GM21576 (cell line): ENCODE measurements at regions not wholly inside any gene's neighbourhood (a gene's known extent, or its start where the extent isn't known, plus 50 kb on each side); places are given as distances from the start of the nearest gene placed in this dataset.

Experiments used
- ATAC-seq: cut with Tn5 transposase; IDR thresholded peaks from one replicate; pipeline ENCODE4 v1.9.1; 2021; ENCODE audit warnings: mild to moderate bottlenecking, moderate library complexity; ENCODE audit not compliant: unreplicated experiment

GRCh38 chr5:163772241-163772640 lies 266.8 kb downstream of the MAT2B start:
- no peak for ATAC-seq

GRCh38 chr5:163772644-163773043 lies 267.2 kb downstream of the MAT2B start:
- ATAC-seq: no peak

GRCh38 chr5:163773226-163773625 lies 267.8 kb downstream of the MAT2B start:
- ATAC-seq: no peak

DNA sequence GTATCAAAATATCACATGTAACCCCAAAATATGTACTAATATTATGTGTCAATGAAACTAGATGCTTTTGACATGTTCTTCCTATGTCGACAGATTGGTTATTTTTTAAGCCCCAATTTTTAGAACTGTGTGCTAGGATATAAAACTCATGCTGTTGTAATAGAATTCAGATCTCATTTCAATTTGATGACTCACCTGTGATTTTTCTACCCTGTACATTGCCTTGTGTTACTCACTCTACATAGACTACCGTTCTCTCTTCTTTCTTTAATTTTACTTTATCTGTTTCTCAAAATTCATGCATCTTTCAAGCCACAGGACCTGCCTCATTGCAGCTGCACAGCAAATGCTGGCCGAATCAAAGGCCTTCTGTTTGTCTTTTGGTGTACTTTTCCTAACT lies 284.5 kb downstream of the MAT2B start:
- no peak for ATAC-seq

DNA sequence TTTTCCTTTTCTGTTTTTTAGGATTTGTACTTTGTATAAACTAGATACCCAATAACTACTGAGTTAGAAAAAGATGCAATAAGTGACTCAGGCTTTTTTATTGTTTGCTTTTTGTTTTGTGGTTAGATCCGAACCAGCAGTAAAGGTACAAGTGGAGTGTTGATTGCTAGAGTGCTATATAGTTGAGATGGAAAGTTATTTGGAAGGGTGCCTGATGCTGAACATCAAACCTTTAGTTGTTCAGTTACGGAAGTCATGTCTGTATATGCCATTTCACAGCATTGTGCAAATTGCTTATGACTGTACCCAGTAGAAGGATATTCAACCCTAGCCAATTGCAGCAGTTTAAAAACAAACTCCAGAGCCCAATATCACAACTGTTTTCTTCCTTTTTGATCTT lies 285.1 kb downstream of the MAT2B start:
- no peak for ATAC-seq

- no peak for ATAC-seq
Observed at GRCh38 chr5:163794993-163795392, 289.6 kb downstream of the MAT2B start.

- no peak for ATAC-seq
Observed at GRCh38 chr5:163807781-163808180, 302.4 kb downstream of the MAT2B start.

DNA sequence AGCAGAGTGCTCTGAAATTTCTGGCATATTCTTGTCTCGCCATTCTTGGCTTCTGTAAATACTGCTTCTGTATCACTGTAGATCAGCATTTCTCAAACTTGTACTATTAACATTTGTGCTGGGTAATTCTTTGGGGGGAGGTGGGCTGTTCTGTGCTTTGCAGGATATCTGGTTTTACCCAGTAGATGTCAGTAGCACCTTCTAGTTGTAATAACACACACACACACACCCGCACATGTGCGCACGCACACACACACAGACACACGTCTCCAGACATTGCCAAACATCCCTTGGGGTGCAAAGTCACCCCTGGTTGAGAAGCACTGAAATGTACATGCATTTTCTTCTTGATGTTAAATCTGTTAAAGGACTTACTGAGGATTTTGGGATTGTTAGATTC lies 304.1 kb downstream of the MAT2B start:
- ATAC-seq: no peak

DNA sequence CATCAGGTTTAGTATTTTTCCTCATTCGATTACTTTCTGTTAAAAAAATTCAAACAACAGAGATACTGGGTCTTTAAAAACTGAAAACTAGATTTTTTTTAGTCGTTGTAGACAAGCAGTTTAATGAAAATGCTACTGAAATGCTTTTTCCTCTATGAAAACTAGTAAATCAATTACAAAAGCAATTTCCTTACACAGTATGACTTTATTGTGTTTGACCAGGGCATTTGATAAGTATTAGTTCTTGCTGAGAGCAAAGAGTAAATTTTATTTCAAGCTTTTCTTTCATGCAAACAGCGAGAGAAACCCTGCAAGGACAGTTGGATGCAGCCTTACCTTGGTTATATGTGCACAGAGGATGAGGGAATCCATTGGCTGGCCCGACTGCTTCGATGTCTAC lies 308.5 kb downstream of the MAT2B start:
- ATAC-seq: no peak

DNA sequence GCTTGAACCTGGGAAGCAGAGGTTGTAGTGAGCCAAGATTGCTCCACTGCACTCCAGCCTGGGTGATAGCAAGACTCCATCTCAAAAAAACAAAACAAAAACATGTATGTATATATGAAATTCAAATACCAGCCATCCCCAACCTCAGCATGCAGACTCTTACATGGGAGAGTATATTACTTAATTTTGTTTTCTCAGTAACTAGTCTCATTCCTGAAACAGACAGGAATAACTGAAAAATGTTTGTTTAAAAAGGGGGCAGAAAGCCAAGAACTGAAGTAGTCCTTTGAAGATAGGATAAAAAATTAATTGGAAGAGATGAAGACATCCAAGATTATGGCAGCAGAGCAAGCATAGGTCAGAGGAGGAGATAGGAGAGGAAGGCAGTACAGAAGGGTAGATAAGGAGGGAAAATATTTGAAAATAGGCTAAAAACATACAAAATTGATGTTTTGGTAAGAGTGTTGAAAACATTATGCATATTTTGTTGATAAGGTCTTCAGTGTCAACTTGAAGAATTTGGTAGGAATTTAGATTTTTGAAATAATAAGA lies 309.9 kb downstream of the MAT2B start:
- no peak for ATAC-seq

DNA sequence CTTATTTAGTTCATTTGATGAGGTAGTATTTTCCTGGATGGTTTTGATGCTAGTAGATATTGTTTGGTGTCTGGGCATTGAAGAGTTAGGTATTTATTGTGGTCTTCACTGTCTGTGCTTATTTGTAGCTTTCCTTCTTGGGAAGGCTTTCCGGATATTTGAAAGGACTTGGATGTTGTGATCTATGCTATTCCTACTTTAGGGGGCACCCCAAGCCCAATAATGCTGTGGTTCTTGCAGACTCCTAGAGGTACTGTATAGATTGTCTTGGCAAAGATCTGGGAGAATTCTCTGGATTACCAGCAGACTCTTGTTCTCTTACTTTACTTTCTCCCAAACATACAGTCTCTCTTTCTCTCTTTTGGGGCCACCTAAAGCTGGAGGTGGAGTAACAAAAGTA lies 315.7 kb downstream of the MAT2B start:
- no peak for ATAC-seq

- no peak for ATAC-seq
Observed at GRCh38 chr5:163822548-163822947, 317.1 kb downstream of the MAT2B start.

- no peak for ATAC-seq
Observed at GRCh38 chr5:163825661-163826060, 320.2 kb downstream of the MAT2B start.

DNA sequence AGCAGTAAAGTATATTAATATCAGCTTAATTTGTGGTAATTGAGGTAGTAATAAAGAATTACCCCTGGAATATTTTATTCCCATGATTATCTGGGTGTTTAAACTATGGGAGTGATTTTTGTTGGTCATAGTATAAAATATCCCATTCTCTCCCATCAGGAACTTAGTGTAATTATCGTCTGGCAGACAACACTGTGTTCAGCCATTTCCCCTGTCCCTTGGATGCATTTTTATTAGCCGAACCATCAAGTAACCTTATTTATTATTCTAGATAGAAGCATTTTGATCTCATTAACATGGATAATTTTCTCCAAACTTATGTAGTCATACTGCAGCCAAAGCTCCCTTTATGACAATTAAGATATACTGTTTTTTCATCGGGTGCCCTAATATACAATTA lies 320.8 kb downstream of the MAT2B start:
- no peak for ATAC-seq

GRCh38 chr5:163832155-163832554 lies 326.7 kb downstream of the MAT2B start:
- ATAC-seq: no peak

DNA sequence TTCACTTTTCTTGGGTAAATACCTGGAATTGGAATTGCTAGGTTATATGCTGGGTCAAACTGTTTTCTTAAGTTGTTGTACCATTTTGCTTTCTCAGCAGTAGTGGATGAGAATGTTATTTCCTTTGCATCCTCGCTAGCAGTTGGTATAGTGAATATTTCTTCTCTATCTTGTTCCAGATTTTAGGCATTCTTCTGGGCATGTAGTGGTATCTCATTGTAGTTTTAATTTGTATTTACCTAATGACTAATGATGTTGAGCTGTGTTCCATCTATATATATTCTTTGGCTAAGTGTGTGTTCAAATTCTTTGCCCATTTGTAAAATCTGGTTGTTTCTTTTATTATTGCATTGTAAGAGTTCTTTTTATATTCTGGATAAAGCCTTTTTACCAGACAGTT lies 333.3 kb downstream of the MAT2B start:
- ATAC-seq: no peak

GRCh38 chr5:163846512-163846911 lies 341.1 kb downstream of the MAT2B start:
- ATAC-seq: no peak

- no peak for ATAC-seq
Observed at GRCh38 chr5:163855754-163856153, 350.3 kb downstream of the MAT2B start.

DNA sequence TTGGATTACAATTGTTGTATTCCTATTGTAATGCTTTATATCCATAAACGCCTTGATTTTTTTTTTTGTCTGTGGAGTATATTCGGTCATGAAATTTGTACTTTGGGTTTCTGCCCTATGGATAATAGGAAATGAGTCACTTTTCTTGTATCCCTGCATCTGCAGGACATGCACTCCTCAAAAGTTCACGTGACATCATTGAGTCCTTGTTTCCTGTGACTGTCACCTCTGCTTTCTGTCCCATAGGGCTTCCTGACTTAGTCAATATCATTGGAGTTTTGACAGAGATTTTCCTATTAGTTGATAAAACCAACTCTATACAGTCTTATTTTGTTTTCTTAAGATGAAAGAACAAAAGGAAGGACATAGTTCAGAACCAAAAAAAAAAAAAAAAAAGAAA lies 356.3 kb downstream of the MAT2B start:
- no peak for ATAC-seq

- no peak for ATAC-seq
Observed at GRCh38 chr5:163867324-163867723, 361.9 kb downstream of the MAT2B start.

DNA sequence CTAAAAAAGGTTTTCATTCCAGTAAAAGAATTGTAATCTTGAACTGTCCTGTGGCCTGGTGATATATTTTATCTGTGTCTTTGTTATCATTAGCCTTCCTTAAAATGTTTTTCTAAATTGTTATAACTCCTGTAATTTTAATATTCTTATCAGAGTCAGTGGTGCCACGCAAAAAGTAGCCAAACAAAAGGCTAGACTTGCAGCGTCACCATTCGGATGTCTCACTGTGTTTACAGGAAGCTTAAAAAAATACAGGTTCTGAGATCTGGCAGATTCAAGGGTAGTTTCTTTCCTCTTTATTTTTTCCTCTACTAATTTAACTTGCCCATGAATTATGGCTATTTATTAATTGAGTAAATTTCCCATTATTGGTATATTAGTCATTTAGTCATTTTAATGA lies 362.3 kb downstream of the MAT2B start:
- ATAC-seq: no peak

DNA sequence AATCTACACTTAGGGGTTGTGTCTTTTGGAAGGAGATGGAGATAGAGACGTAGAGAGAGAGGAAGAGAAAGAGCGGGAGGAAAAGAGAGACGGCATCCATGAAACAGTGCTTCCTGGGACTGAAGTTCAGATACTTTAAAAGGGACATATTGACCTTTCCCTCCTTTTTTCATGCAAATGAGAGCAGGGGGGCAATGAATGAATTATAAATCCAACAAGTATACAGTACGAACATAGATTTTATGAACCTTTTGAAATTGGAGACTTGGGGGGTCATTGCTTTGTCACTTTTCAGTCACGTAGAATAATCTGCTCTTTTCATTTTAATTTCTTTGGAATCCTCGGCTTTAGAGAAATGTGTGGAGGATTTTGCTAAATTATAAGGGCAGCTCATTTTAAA lies 364.2 kb downstream of the MAT2B start:
- ATAC-seq: no peak

DNA sequence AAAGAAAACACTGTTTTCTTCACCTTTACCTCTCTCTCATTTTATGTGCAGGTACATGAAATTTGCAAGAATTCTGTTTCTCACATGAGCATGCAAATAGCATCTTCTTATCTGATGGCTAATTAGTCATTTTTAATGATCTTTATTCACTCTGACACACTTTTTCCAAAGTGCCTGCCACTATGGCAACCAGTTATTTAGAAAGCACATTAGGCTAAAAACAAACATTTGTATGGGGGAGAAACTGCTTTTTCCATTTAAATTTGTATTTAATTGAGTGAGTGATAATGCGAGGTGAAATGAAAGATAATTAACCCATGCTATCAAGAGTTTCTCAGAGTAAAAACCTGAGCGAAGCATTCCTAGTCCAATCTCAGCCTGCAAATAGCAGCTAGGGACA lies 365.0 kb downstream of the MAT2B start:
- no peak for ATAC-seq

- no peak for ATAC-seq
Observed at GRCh38 chr5:163874431-163874830, 369.0 kb downstream of the MAT2B start.
